SK-N-MC (cell line): ENCODE measurements at regions not wholly inside any gene's neighbourhood (a gene's known extent, or its start where the extent isn't known, plus 50 kb on each side); places are given as distances from the start of the nearest gene placed in this dataset.

Experiments used
- DNase-seq: peaks from one replicate; pipeline ENCODE4 v3.0.0-alpha.2; 2011; ENCODE audit warnings: low read depth, low spot score
- H3K27ac ChIP-seq: fragments of 200-600 bp; sonication (generic); 2 replicates; pipeline ENCODE4 v1.5.1; 2016; ENCODE audit warnings: mixed run types
- H3K36me3 ChIP-seq: fragments of 200-600 bp; sonication (generic); 2 replicates; pipeline ENCODE4 v1.6.1; 2017; ENCODE audit warnings: antibody characterized with exemption, low read length, mixed read lengths; ENCODE audit not compliant: insufficient read depth
- H3K4me3 ChIP-seq: fragments of 200-600 bp; sonication (generic); 2 replicates; pipeline ENCODE4 v1.5.1; 2016
- H3K9ac ChIP-seq: fragments of 200-600 bp; sonication (generic); 2 replicates; pipeline ENCODE4 v1.8.0; 2017; ENCODE audit warnings: mixed run types, mixed read lengths; ENCODE audit not compliant: insufficient read length
- H3K9me3 ChIP-seq: fragments of 200-600 bp; sonication (generic); 2 replicates; pipeline ENCODE4 v1.6.1; 2017; ENCODE audit warnings: low read depth, mild to moderate bottlenecking, antibody characterized with exemption, low read length, moderate library complexity, mixed read lengths
- EZH2 ChIP-seq: fragments of 200-600 bp; sonication (generic); IDR thresholded peaks from one replicate; pipeline ENCODE4 v1.6.1; 2017; ENCODE audit warnings: antibody characterized with exemption
- FOXP2 ChIP-seq: optimal IDR thresholded peaks from 2 replicates; pipeline ENCODE3; 2011; ENCODE audit warnings: mild to moderate bottlenecking, moderate library complexity; ENCODE audit not compliant: insufficient read depth; ENCODE audit errors: extremely low read length, control extremely low read depth
- POLR2AphosphoS5 ChIP-seq: IDR thresholded peaks from 2 replicates; pipeline ENCODE4 v1.6.1; 2012; ENCODE audit warnings: mild to moderate bottlenecking, low read depth, low read length, borderline replicate concordance

GRCh38 chr3:148004331-148004730 is 595.2 kb downstream of the ZIC1 start:
- Histone ChIP-seq H3K9me3 (no peaks in the 10 kb centered on the region), H3K4me3 (no peak overlapping the region), H3K9ac (no peak overlapping the region), H3K36me3 (no peaks in the 10 kb centered on the region), H3K27ac (no peak overlapping the region)
- no peak for DNase-seq
- no peak for TF ChIP-seq EZH2
- no peak for TF ChIP-seq POLR2AphosphoS5
- TF ChIP-seq FOXP2, result no peak

- no peaks in the 10 kb centered on the region for H3K36me3 ChIP-seq
- no peaks in the 10 kb centered on the region for H3K9me3 ChIP-seq
- DNase-seq, result no peak
- H3K27ac ChIP-seq, result no peak overlapping the region
- no peak overlapping the region for H3K9ac ChIP-seq
- no peak overlapping the region for H3K4me3 ChIP-seq
- TF ChIP-seq FOXP2, result no peak
Observed at GRCh38 chr3:148005456-148005855, 596.3 kb downstream of the ZIC1 start.

- TF ChIP-seq POLR2AphosphoS5 (peak; percentile 24; the same call in 1 of the 2 replicates), EZH2 (no peak)
- H3K36me3 ChIP-seq, result no peaks in the 10 kb centered on the region
- no peak overlapping the region for H3K4me3 ChIP-seq
- peak overlapping the region; percentile 19; the same call in 1 of the 2 replicates for H3K27ac ChIP-seq
- DNase-seq, result peak; percentile 62
- H3K9me3 ChIP-seq, result no peaks in the 10 kb centered on the region
- H3K9ac ChIP-seq, result no peak overlapping the region
Observed at GRCh38 chr3:148006508-148006907, 597.3 kb downstream of the ZIC1 start.

- no peak overlapping the region for H3K4me3 ChIP-seq
- no peak for DNase-seq
- H3K27ac ChIP-seq, result no peak overlapping the region
- H3K36me3 ChIP-seq, result no peaks in the 10 kb centered on the region
- H3K9ac ChIP-seq, result no peak overlapping the region
- no peaks in the 10 kb centered on the region for H3K9me3 ChIP-seq
- TF ChIP-seq EZH2 (no peak), POLR2AphosphoS5 (no peak), FOXP2 (no peak)
Observed at GRCh38 chr3:148008591-148008990, 599.4 kb downstream of the ZIC1 start.

- Histone ChIP-seq H3K27ac (no peak overlapping the region), H3K9me3 (no peaks in the 10 kb centered on the region; the same call in 1 of the 2 replicates), H3K9ac (no peak overlapping the region), H3K4me3 (no peak overlapping the region), H3K36me3 (no peaks in the 10 kb centered on the region)
- TF ChIP-seq FOXP2 (no peak), EZH2 (no peak)
- DNase-seq, result no peak
Observed at GRCh38 chr3:148020861-148021260, 611.7 kb downstream of the ZIC1 start.

GRCh38 chr3:148021381-148021780 is 612.2 kb downstream of the ZIC1 start:
- TF ChIP-seq EZH2 (no peak), FOXP2 (no peak), POLR2AphosphoS5 (no peak)
- no peak overlapping the region for H3K4me3 ChIP-seq
- no peak overlapping the region for H3K9ac ChIP-seq
- no peak overlapping the region for H3K27ac ChIP-seq
- no peaks in the 10 kb centered on the region; the same call in 1 of the 2 replicates for H3K9me3 ChIP-seq
- no peaks in the 10 kb centered on the region for H3K36me3 ChIP-seq
- no peak for DNase-seq

- DNase-seq, result no peak
- no peak overlapping the region for H3K4me3 ChIP-seq
- H3K9me3 ChIP-seq, result no peaks in the 10 kb centered on the region
- no peak for TF ChIP-seq POLR2AphosphoS5
- no peak for TF ChIP-seq FOXP2
- no peak for TF ChIP-seq EZH2
- no peaks in the 10 kb centered on the region for H3K36me3 ChIP-seq
- no peak overlapping the region for H3K9ac ChIP-seq
- no peak overlapping the region for H3K27ac ChIP-seq
Observed at GRCh38 chr3:148023994-148024393, 614.8 kb downstream of the ZIC1 start.

- H3K9ac ChIP-seq, result peak overlapping the region; percentile 44
- H3K27ac ChIP-seq, result peak overlapping the region; percentile 87
- TF ChIP-seq FOXP2 (peak; percentile 74), POLR2AphosphoS5 (no peak)
- H3K4me3 ChIP-seq, result peak overlapping the region; percentile 50
- DNase-seq, result peak; percentile 77
- H3K36me3 ChIP-seq, result no peaks in the 10 kb centered on the region
- no peaks in the 10 kb centered on the region for H3K9me3 ChIP-seq
Observed at GRCh38 chr3:148026009-148026588, 616.9 kb downstream of the ZIC1 start.

GRCh38 chr3:148030975-148031374 is 621.8 kb downstream of the ZIC1 start:
- no peaks in the 10 kb centered on the region for H3K9me3 ChIP-seq
- no peak overlapping the region for H3K9ac ChIP-seq
- TF ChIP-seq FOXP2 (no peak), POLR2AphosphoS5 (no peak), EZH2 (no peak)
- DNase-seq, result no peak
- H3K36me3 ChIP-seq, result no peaks in the 10 kb centered on the region
- H3K4me3 ChIP-seq, result no peak overlapping the region
- no peak overlapping the region for H3K27ac ChIP-seq

GRCh38 chr3:148034353-148034752 is 625.2 kb downstream of the ZIC1 start:
- no peak overlapping the region for H3K9ac ChIP-seq
- no peak for DNase-seq
- no peak overlapping the region for H3K4me3 ChIP-seq
- no peak overlapping the region for H3K27ac ChIP-seq
- TF ChIP-seq FOXP2 (no peak), EZH2 (no peak), POLR2AphosphoS5 (no peak)
- no peaks in the 10 kb centered on the region for H3K9me3 ChIP-seq
- no peaks in the 10 kb centered on the region for H3K36me3 ChIP-seq
